ENCODE measurements at regions not wholly inside any gene's neighbourhood (a gene's known extent, or its start where the extent isn't known, plus 50 kb on each side); places are given as distances from the start of the nearest gene placed in this dataset.

DNA sequence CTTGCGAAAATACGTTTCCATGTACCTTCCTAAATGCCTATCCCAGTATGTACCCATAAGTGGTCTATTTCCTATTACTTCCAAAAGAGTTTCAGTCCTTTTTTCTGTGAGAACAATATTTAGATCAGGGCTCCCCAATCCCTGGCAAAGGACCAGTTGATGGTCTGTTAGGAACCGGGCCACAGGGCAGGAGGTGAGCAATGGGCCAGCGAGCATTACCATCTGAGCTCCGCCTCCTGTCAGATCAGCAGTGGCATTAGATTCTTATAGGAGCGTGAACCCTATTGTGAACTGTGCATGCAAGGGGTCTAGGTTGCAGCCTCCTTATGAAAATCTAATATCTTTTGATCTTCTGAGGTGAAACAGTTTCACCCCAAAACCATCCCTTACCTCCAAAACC, 859.1 kb downstream of the SLITRK6 start:
- TF ChIP-seq, protein P1, sequence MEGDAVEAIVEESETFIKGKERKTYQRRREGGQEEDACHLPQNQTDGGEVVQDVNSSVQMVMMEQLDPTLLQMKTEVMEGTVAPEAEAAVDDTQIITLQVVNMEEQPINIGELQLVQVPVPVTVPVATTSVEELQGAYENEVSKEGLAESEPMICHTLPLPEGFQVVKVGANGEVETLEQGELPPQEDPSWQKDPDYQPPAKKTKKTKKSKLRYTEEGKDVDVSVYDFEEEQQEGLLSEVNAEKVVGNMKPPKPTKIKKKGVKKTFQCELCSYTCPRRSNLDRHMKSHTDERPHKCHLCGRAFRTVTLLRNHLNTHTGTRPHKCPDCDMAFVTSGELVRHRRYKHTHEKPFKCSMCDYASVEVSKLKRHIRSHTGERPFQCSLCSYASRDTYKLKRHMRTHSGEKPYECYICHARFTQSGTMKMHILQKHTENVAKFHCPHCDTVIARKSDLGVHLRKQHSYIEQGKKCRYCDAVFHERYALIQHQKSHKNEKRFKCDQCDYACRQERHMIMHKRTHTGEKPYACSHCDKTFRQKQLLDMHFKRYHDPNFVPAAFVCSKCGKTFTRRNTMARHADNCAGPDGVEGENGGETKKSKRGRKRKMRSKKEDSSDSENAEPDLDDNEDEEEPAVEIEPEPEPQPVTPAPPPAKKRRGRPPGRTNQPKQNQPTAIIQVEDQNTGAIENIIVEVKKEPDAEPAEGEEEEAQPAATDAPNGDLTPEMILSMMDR (conservative IDR thresholded peaks at IDR 0.05 in 1 of 2, IDR thresholded peaks at IDR 0.05 in 1 of 2; ENCODE audit: low read depth in 1 of 2, low read length in 2 of 2) = no peak
- no peak for TF ChIP-seq EZH2 (IDR thresholded peaks at IDR 0.05; ENCODE audit: low read length, missing control alignments)
